GM18870 (cell line): ENCODE measurements at regions not wholly inside any gene's neighbourhood (a gene's known extent, or its start where the extent isn't known, plus 50 kb on each side); places are given as distances from the start of the nearest gene placed in this dataset.

ENCODE experiments used
- ATAC-seq: cut with Tn5 transposase; IDR thresholded peaks from one replicate; pipeline ENCODE4 v1.9.1; 2021; ENCODE audit warnings: moderate library complexity; ENCODE audit not compliant: unreplicated experiment

DNA sequence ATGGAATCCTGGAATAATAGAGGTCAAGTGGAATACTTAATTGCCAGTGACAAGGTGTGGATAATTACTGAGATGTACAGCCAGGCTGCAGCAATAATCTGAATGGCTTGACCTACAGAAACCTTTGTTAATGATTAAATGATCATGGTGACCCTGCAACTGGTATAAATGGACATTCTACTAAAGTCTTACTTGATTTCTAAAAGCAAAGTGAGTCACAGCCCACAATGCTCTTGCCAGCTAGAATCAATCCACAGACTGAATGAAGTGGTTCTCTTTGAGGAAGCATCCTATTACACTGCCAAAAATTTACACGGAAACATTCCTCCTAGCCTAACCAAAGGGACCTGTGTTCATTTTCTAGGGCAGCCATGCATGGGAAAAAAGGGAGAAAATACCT is 518.5 kb downstream of the SOX5 start:
- ATAC-seq: no peak

DNA sequence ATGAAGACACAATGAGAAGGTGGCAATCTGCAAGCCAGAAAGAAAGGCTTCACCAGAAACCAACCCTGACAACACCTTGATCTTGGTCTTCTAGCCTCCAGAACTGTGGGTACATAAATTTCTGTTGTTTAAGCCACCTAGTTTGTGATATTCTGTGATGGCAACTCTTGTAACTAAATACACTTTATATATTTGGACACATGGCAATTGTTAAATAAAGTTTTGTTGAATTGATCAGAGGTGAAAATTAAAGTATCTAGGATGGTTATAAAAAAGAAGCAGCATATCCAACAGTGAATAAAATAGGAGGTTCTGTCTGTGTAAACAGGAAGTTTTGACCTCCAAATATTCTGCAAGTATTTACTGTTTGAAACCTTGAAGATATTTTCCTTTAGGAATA is 516.3 kb downstream of the SOX5 start:
- ATAC-seq: no peak

- ATAC-seq: no peak
These were observed 515.3 kb downstream of the SOX5 start for GRCh38 chr12:23434154-23434553.

DNA sequence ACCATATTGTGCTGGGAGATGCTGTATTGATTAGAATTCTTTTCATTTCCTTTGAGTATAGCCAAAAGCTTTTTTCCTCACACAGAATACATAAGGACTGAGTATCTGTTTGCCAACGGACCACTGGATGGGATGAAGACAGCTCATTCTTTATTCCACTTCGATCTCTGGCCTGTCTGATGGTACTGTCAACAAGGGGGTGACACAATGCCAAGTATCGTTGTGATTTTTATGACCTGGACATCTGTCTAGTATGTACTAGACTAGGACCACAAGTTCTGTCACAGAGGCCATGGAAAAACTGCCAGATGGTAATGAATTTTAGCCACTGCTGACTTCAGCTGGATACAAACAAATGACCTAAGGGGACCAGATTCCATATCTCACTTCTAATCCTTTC is 502.7 kb downstream of the SOX5 start:
- ATAC-seq: no peak

DNA sequence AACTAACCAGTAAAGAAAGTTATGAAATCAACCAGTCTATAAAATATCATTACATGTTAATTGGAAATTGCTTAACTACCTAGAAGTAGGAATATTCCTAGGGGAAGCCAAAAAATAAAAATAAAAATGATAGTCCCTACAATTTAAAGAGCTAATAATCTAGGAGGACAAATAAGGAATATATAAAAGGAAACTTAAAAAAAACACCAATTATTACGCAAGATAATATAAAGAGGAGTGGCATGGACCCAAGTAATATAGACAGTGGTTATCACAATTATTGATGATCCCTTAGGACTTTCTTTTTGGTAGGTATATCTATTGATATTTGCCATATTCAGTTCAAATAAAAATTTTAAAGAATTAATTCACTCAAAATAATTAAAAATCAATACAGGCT is 498.7 kb downstream of the SOX5 start:
- ATAC-seq: no peak

DNA sequence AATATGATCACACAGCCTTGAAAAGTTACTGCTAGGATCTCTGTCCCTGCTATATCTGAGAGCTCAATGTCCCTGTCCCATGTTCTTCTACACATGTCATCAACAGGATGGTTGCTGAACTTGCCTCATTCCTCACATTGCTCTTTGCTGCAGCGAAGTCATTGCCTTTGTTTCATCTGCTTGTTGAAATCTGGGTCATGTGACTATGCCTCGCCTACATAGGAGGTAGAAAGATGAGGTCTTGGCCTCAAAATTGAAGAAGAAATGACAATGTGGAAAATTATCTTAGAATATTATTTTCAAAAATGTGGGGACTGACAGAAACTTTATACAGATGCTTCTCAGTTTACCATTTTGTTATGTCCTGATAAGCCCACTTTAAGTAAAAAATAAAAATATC is 494.2 kb downstream of the SOX5 start:
- ATAC-seq: no peak

DNA sequence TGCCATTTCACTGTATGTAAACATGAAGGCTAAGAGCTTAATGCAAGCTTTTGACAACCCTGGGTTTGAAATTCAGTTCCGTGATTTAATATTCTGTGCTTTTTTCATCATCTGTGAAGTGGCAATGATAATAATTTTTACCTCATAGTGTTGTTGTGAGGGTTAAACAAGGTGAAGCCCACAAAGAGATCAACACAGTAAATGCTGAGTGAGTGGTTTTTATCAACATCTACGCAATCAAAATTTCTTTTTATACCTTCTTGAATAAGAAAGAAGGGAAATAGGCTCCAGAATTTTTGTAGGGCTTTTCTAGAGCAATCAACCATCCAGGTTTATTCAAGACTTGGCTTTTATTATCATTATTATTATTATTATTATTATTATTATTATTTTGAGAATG is 490.8 kb downstream of the SOX5 start:
- no peak for ATAC-seq

DNA sequence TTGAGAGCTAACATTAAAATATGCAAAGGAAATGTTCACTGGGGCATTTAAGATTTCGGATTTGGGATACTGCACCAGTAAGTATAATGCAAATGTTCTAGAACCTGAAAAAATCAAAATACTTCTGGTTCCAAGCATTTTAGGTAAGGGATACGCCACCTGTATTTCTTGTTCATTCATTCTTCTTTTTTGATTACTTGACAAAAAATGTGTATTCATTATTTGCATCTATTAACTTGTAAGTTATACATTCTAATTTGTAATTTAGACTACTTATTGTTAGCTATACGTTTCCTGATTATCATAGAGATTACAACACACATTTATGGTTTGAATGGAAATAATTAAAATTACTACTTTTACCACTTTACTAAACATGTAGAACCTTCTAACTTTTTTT is 486.9 kb downstream of the SOX5 start:
- ATAC-seq: no peak

- no peak for ATAC-seq
These were observed 486.3 kb downstream of the SOX5 start for GRCh38 chr12:23463172-23463571.

GRCh38 chr12:23464241-23464812 is 485.1 kb downstream of the SOX5 start:
- no peak for ATAC-seq

- ATAC-seq: no peak
These were observed 477.0 kb downstream of the SOX5 start for GRCh38 chr12:23472329-23472971.

DNA sequence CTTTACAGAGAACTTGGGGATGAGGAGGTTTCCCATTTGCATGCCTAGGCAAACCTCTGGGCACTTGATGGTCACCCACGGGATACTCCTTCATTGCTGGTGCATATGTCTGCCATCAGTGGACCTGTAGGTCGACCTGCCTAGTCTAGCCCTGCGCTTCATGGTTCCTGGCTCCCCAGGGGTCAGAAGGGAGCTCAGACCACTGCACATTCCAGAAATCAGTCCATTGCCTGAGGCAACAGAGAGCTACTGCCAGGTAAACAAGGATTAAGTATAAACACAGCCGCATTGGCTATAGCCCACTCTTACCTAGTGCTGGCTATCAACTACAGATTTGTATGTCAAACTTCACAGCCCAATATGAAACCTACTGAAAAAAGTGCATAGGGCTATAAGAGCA is 476.4 kb downstream of the SOX5 start:
- no peak for ATAC-seq

- ATAC-seq: no peak
These were observed 475.0 kb downstream of the SOX5 start for GRCh38 chr12:23474438-23474976.
